K562 (cell line): ENCODE measurements at regions not wholly inside any gene's neighbourhood (a gene's known extent, or its start where the extent isn't known, plus 50 kb on each side); places are given as distances from the start of the nearest gene placed in this dataset.

ENCODE experiments used
- BRCA1 ChIP-seq, 2 experiments: fragments of 450-650 bp in 1 of 2; sonication (generic) in 1 of 2; formaldehyde crosslinking in 1 of 2; IDR thresholded peaks; 2 replicates each; pipeline versions ENCODE4 v1.5.0 to v1.6.1; 2017 to 2020; ENCODE audit warnings: mild to moderate bottlenecking in 1 of 2, missing genetic modification reagents in 1 of 2
- CCAR2 ChIP-seq: fragments of 200-400 bp; formaldehyde crosslinking; IDR thresholded peaks from 2 replicates; pipeline ENCODE4 v1.6.1; 2017; ENCODE audit warnings: mild to moderate bottlenecking, low read depth, low read length
- HDAC6 ChIP-seq: IDR thresholded peaks from 2 replicates; pipeline ENCODE4 v1.6.1; 2012; ENCODE audit warnings: low read depth, mild to moderate bottlenecking, control low read depth, inconsistent platforms, low read length, moderate library complexity
- HNRNPH1 ChIP-seq: fragments of 200-400 bp; formaldehyde crosslinking; optimal IDR thresholded peaks from 2 replicates; pipeline ENCODE3; 2017; ENCODE audit warnings: low read depth, mild to moderate bottlenecking, low read length, moderate library complexity
- KDM5B ChIP-seq: fragments of 200-600 bp; sonication (generic); IDR thresholded peaks from 2 replicates; pipeline ENCODE4 v1.6.1; 2012; ENCODE audit warnings: low read depth, mild to moderate bottlenecking, moderate library complexity, low read length, control low read depth, inconsistent platforms; ENCODE audit not compliant: insufficient replicate concordance
- KLF6 ChIP-seq: fragments of 250-450 bp; sonication (Bioruptor Pico); IDR thresholded peaks from 2 replicates; pipeline ENCODE4 v1.4.0; 2020; ENCODE audit warnings: mild to moderate bottlenecking, moderate library complexity, borderline replicate concordance
- MAFK ChIP-seq: IDR thresholded peaks from 2 replicates; pipeline ENCODE4 v1.6.1; 2011; ENCODE audit warnings: low read length, improper control_type of control experiment
- MIER1 ChIP-seq: fragments of 450-650 bp; IDR thresholded peaks from 2 replicates; pipeline ENCODE4 v1.6.1; 2016; ENCODE audit warnings: antibody characterized with exemption, mild to moderate bottlenecking, low read depth
- NR4A1 ChIP-seq, 2 experiments: fragments of 250-450 bp in 1 of 2; fragments of 450-650 bp in 1 of 2; sonication (Bioruptor Pico) in 1 of 2; IDR thresholded peaks; 2 replicates each; pipeline versions ENCODE4 v1.4.0 to v1.6.1; 2016 to 2020; ENCODE audit warnings: mild to moderate bottlenecking in 2 of 2, missing compliant biosample characterization in 1 of 2, missing genetic modification characterization in 1 of 2, moderate library complexity in 1 of 2
- PHF21A ChIP-seq: fragments of 450-650 bp; IDR thresholded peaks from 2 replicates; pipeline ENCODE4 v1.6.1; 2017; ENCODE audit warnings: low read depth, borderline replicate concordance
- RFX7 ChIP-seq: fragments of 250-450 bp; sonication (Bioruptor Pico); IDR thresholded peaks from 2 replicates; pipeline ENCODE4 v1.5.1; 2021; ENCODE audit warnings: mild to moderate bottlenecking
- SIN3A ChIP-seq, 2 experiments: fragments of 150-350 bp in 1 of 2; IDR thresholded peaks; 2 replicates each; pipeline ENCODE4 v1.6.1; 2011 to 2016; ENCODE audit warnings: borderline replicate concordance in 2 of 2, low read depth in 2 of 2, low read length in 2 of 2, mild to moderate bottlenecking in 2 of 2, moderate library complexity in 2 of 2; ENCODE audit not compliant: control insufficient read depth in 1 of 2
- SMARCA4 ChIP-seq: fragments of 450-650 bp; IDR thresholded peaks from 2 replicates; pipeline ENCODE4 v1.6.1; 2016
- SRSF1 ChIP-seq: fragments of 200-400 bp; formaldehyde crosslinking; IDR thresholded peaks from 2 replicates; pipeline ENCODE4 v1.6.1; 2017; ENCODE audit warnings: mild to moderate bottlenecking, low read depth, low read length, moderate library complexity
- TEAD1 ChIP-seq, 2 experiments: fragments of 450-650 bp in 1 of 2; sonication (generic) in 1 of 2; formaldehyde crosslinking; IDR thresholded peaks; 2 replicates each; pipeline versions ENCODE4 v1.4.0 to v1.8.0; 2020 to 2022; ENCODE audit warnings: mild to moderate bottlenecking in 2 of 2, missing genetic modification reagents in 1 of 2
- ZNF217 ChIP-seq: sonication (generic); formaldehyde crosslinking; IDR thresholded peaks from 2 replicates; pipeline ENCODE4 v1.8.0; 2022; ENCODE audit warnings: mild to moderate bottlenecking, missing genetic modification reagents
- ZNF253 ChIP-seq: fragments of 250-450 bp; sonication (Bioruptor Pico); conservative IDR thresholded peaks from 2 replicates; pipeline ENCODE4 v1.6.1; 2021; ENCODE audit warnings: mild to moderate bottlenecking
- ZNF77 ChIP-seq: fragments of 250-450 bp; sonication (Bioruptor Pico); IDR thresholded peaks from 2 replicates; pipeline ENCODE4 v1.5.0; 2020
- TF ChIP-seq, protein P1 (sequence below): IDR thresholded peaks from 2 replicates; pipeline ENCODE4 v1.6.1; 2016; ENCODE audit warnings: missing genetic modification characterization, missing compliant biosample characterization
- TF ChIP-seq, protein P2 (sequence below): fragments of 450-650 bp; formaldehyde crosslinking; IDR thresholded peaks from 2 replicates; pipeline ENCODE4 v1.4.0; 2022; ENCODE audit warnings: missing genetic modification characterization
- TF ChIP-seq, protein P3 (sequence below): sonication (generic); formaldehyde crosslinking; IDR thresholded peaks from 2 replicates; pipeline ENCODE4 v1.8.0; 2022; ENCODE audit warnings: missing genetic modification reagents, mild to moderate bottlenecking, moderate library complexity, borderline replicate concordance
- TF ChIP-seq, protein P4 (sequence below): fragments of 450-650 bp; IDR thresholded peaks from 2 replicates; pipeline ENCODE4 v1.7.1; 2018; ENCODE audit warnings: mild to moderate bottlenecking, low read depth; ENCODE audit not compliant: partially characterized antibody

DNA sequence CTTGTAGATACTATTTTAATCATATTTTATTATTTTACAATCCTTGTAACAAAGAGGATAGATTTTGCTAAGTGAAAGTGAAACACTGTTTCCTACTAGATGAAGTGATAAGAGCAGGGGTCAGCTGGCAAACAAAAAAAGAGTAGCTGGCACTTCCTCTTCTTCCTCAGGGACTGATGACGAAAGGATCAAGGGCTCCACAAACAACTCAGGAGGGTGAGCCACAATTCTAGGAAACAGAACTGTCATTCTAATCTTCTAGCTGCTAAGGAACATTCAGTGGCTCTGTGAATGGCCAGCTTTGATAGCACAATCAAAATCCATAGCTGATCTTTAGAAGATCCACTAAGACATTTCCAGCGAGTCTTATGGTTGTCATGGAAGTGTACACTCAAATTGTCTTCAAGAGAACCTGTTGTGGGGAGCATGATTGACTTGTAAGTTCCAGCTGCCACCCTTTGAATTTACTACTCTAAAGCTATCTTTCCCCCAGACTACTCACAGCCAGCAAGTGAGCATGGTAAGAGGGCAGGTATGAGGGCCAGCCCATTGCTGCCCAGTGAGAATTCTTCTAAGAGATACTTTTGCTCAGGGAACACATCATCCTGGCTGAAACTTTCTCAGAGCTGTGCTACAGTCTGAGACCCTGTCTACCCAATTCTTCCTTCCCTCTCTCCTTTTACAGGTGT is 275.7 kb upstream of the RASGEF1B start (continued):
- no peak for TF ChIP-seq RFX7 (CRISPR knock-in tag)
- no peak for TF ChIP-seq HNRNPH1
- TF ChIP-seq MIER1: no peak
- no peak for TF ChIP-seq HDAC6
- TF ChIP-seq ZNF253 (CRISPR knock-in tag): no peak
- TF ChIP-seq, protein P1, sequence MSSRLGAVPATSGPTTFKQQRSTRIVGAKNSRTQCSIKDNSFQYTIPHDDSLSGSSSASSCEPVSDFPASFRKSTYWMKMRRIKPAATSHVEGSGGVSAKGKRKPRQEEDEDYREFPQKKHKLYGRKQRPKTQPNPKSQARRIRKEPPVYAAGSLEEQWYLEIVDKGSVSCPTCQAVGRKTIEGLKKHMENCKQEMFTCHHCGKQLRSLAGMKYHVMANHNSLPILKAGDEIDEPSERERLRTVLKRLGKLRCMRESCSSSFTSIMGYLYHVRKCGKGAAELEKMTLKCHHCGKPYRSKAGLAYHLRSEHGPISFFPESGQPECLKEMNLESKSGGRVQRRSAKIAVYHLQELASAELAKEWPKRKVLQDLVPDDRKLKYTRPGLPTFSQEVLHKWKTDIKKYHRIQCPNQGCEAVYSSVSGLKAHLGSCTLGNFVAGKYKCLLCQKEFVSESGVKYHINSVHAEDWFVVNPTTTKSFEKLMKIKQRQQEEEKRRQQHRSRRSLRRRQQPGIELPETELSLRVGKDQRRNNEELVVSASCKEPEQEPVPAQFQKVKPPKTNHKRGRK (tag): no peak
- TF ChIP-seq KDM5B: no peak
- no peak for TF ChIP-seq ZNF217 (CRISPR knock-in tag)
- TF ChIP-seq, protein P2, sequence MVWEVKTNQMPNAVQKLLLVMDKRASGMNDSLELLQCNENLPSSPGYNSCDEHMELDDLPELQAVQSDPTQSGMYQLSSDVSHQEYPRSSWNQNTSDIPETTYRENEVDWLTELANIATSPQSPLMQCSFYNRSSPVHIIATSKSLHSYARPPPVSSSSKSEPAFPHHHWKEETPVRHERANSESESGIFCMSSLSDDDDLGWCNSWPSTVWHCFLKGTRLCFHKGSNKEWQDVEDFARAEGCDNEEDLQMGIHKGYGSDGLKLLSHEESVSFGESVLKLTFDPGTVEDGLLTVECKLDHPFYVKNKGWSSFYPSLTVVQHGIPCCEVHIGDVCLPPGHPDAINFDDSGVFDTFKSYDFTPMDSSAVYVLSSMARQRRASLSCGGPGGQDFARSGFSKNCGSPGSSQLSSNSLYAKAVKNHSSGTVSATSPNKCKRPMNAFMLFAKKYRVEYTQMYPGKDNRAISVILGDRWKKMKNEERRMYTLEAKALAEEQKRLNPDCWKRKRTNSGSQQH (CRISPR knock-in tag): no peak
- TF ChIP-seq ZNF77 (CRISPR knock-in tag): no peak
- TF ChIP-seq, protein P3, sequence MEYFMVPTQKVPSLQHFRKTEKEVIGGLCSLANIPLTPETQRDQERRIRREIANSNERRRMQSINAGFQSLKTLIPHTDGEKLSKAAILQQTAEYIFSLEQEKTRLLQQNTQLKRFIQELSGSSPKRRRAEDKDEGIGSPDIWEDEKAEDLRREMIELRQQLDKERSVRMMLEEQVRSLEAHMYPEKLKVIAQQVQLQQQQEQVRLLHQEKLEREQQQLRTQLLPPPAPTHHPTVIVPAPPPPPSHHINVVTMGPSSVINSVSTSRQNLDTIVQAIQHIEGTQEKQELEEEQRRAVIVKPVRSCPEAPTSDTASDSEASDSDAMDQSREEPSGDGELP (CRISPR knock-in tag): peak; percentile 67; the same call in 1 of the 2 replicates
- TF ChIP-seq TEAD1 (CRISPR knock-in tag; IDR thresholded peaks at IDR 0.05): no peak
- TF ChIP-seq SMARCA4: peak; percentile 71
- TF ChIP-seq MAFK: no peak
- TF ChIP-seq PHF21A: no peak
- TF ChIP-seq, protein P4, sequence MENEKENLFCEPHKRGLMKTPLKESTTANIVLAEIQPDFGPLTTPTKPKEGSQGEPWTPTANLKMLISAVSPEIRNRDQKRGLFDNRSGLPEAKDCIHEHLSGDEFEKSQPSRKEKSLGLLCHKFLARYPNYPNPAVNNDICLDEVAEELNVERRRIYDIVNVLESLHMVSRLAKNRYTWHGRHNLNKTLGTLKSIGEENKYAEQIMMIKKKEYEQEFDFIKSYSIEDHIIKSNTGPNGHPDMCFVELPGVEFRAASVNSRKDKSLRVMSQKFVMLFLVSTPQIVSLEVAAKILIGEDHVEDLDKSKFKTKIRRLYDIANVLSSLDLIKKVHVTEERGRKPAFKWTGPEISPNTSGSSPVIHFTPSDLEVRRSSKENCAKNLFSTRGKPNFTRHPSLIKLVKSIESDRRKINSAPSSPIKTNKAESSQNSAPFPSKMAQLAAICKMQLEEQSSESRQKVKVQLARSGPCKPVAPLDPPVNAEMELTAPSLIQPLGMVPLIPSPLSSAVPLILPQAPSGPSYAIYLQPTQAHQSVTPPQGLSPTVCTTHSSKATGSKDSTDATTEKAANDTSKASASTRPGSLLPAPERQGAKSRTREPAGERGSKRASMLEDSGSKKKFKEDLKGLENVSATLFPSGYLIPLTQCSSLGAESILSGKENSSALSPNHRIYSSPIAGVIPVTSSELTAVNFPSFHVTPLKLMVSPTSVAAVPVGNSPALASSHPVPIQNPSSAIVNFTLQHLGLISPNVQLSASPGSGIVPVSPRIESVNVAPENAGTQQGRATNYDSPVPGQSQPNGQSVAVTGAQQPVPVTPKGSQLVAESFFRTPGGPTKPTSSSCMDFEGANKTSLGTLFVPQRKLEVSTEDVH: no peak
- TF ChIP-seq SRSF1: no peak
- no peak for TF ChIP-seq NR4A1 (CRISPR knock-in tag; IDR thresholded peaks at IDR 0.05)
- TF ChIP-seq NR4A1 (tag; IDR thresholded peaks at IDR 0.05): 0 out of 2 replicates have a peak, but pooled peaks have one; percentile 45
- no peak for TF ChIP-seq CCAR2
- TF ChIP-seq SIN3A (IDR thresholded peaks at IDR 0.05; ENCODE audit: borderline replicate concordance in 2 of 2, control insufficient read depth in 1 of 2, low read depth in 2 of 2, low read length in 2 of 2): no peak
- no peak for TF ChIP-seq KLF6 (CRISPR knock-in tag)
- TF ChIP-seq BRCA1 (IDR thresholded peaks at IDR 0.05): no peak
- TF ChIP-seq BRCA1 (CRISPR knock-in tag; IDR thresholded peaks at IDR 0.05): no peak
